ENCODE measurements at regions not wholly inside any gene's neighbourhood (a gene's known extent, or its start where the extent isn't known, plus 50 kb on each side); places are given as distances from the start of the nearest gene placed in this dataset.

DNA sequence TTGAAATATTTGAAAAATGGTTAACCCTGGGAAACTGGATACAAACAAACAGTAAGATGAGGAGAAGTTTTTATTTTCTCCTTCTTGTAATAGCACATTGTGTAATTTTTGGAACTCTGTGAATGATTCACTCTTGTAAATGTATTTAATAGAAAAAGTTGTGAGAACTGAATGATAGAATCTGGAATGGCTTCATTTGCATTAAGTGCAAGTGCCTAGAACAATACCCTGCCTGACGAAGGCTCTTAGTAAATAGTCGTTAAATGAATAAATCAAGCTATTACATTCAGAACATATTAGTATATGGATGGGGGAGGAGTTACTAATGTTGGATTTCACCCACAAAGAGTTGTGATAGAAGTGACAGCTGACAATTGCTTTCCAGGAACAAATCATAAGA, 442.5 kb downstream of the EFNA5 start:
- H2BK20ac ChIP-seq (ENCODE audit: low read depth, low read length), result no peak overlapping the region
- no peak overlapping the region for H3K14ac ChIP-seq (replicated peaks; ENCODE audit: low read depth, low read length)
- TF ChIP-seq RAD21 (IDR thresholded peaks at IDR 0.05; ENCODE audit: low read length) (no peak), MAZ (IDR thresholded peaks at IDR 0.05; ENCODE audit: borderline replicate concordance, low read depth, low read length) (no peak), SMC3 (IDR thresholded peaks at IDR 0.05; ENCODE audit: low read depth, low read length) (no peak), NFE2L2 (IDR thresholded peaks at IDR 0.05; ENCODE audit: low read depth, low read length) (no peak), RCOR1 (IDR thresholded peaks at IDR 0.05; ENCODE audit: insufficient replicate concordance, low read length) (no peak), CEBPB (IDR thresholded peaks at IDR 0.05; ENCODE audit: low read depth, low read length) (no peak)
- TF ChIP-seq, protein P1, sequence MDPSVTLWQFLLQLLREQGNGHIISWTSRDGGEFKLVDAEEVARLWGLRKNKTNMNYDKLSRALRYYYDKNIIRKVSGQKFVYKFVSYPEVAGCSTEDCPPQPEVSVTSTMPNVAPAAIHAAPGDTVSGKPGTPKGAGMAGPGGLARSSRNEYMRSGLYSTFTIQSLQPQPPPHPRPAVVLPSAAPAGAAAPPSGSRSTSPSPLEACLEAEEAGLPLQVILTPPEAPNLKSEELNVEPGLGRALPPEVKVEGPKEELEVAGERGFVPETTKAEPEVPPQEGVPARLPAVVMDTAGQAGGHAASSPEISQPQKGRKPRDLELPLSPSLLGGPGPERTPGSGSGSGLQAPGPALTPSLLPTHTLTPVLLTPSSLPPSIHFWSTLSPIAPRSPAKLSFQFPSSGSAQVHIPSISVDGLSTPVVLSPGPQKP (IDR thresholded peaks at IDR 0.05; ENCODE audit: borderline replicate concordance, low read depth, low read length), result no peak
- no TSS peak for BruUV-seq (replicated peaks)
- H3K9me3 ChIP-seq (ENCODE audit: control insufficient read depth, insufficient read depth, low read length), result no peaks in the 10 kb centered on the region
- no peak overlapping the region for H3K4me3 ChIP-seq (ENCODE audit: insufficient read depth, low read depth, low read length)
- H4K5ac ChIP-seq (ENCODE audit: low read depth, low read length), result no peak overlapping the region
- ChIA-PET CTCF (no interaction called here), POLR2A (ENCODE audit: unreplicated experiment) (no interaction called here)
- H2AFZ ChIP-seq (replicated peaks; ENCODE audit: low read length, poor library complexity), result no peak overlapping the region
- no peak overlapping the region for H3K23ac ChIP-seq (ENCODE audit: low read depth, low read length)
- H3K4ac ChIP-seq (ENCODE audit: low read depth, low read length), result no peak overlapping the region
- no peak overlapping the region for H4K91ac ChIP-seq (ENCODE audit: insufficient read depth, low read depth, low read length)
- no peaks in the 10 kb centered on the region for H3K36me3 ChIP-seq (ENCODE audit: control insufficient read depth, insufficient read depth, low read length)
- no peak for ATAC-seq (ENCODE audit: low read depth)
- no peak for DNase-seq
- H2AK9ac ChIP-seq (replicated peaks; ENCODE audit: low read depth, low read length, poor library complexity), result no peak overlapping the region
- no peaks in the 10 kb centered on the region for H3K9me1 ChIP-seq (ENCODE audit: insufficient read depth, low read length)
- H3K79me1 ChIP-seq (ENCODE audit: low read depth in 1 of 2, low read length in 2 of 2), result no peaks in the 10 kb centered on the region
- dilution Hi-C loops (cut with HindIII; ENCODE audit: low sequenced_read_pairs, unreplicated experiment), result no loop called here
- no peak overlapping the region for H2AK5ac ChIP-seq (ENCODE audit: low read depth, low read length)
- no peak overlapping the region for H2BK120ac ChIP-seq (ENCODE audit: low read depth, low read length)
- intact Hi-C loops (cut with micrococcal nuclease), result no loop called here
- no peaks in the 10 kb centered on the region for H3K27me3 ChIP-seq (ENCODE audit: control insufficient read depth, insufficient read depth, low read length)
- no peak overlapping the region for H2BK5ac ChIP-seq (ENCODE audit: low read depth, low read length, poor library complexity, severe bottlenecking)
- H3K18ac ChIP-seq (ENCODE audit: low read depth, low read length), result no peak overlapping the region
- in situ Hi-C loops (cut with MboI; ENCODE audit: low sequenced_read_pairs), result no loop called here
- no peak overlapping the region for H3K9ac ChIP-seq (ENCODE audit: low read depth, low read length)
- no peak overlapping the region for H3K27ac ChIP-seq (ENCODE audit: insufficient read depth, low read length)
- WGBS, 2 experiments (ENCODE audit: extremely low coverage in 2 of 2, insufficient read length in 1 of 2), result no CpG with 5 or more reads among the region's 2 CpGs
- H3K56ac ChIP-seq (ENCODE audit: extremely low read depth, insufficient read depth, low read length), result no peak overlapping the region
- no peak overlapping the region for H2BK15ac ChIP-seq (ENCODE audit: low read depth, low read length)
- peaks cover 2% of the 10 kb centered on the region; the same call in 1 of the 2 replicates for H3K4me1 ChIP-seq (ENCODE audit: control insufficient read depth, insufficient read depth, low read length)
- no peaks in the 10 kb centered on the region for H4K20me1 ChIP-seq (ENCODE audit: insufficient read depth, low read length)
- no peak overlapping the region for H4K8ac ChIP-seq (ENCODE audit: low read depth in 2 of 2, low read length in 2 of 2)
- H3K4me2 ChIP-seq (ENCODE audit: low read depth, low read length), result no peak overlapping the region

Data from IMR-90 (cell line).